Skeletal muscle cell (primary cell): ENCODE measurements at regions not wholly inside any gene's neighbourhood (a gene's known extent, or its start where the extent isn't known, plus 50 kb on each side); places are given as distances from the start of the nearest gene placed in this dataset.
"Not testable (repeated sequence)": the region's sequence is repeated elsewhere in the genome, so short reads cannot be mapped to it uniquely, and the experiment has no call there.

Experiments used
- DNase-seq: peaks from one replicate; pipeline ENCODE4 v3.0.0-alpha.2; 2010; ENCODE audit warnings: low read depth
- H3K4me3 ChIP-seq: 2 replicates; pipeline ENCODE4 v1.5.1; 2011; ENCODE audit warnings: low read depth, mild to moderate bottlenecking, control low read depth, low read length, moderate library complexity

DNA sequence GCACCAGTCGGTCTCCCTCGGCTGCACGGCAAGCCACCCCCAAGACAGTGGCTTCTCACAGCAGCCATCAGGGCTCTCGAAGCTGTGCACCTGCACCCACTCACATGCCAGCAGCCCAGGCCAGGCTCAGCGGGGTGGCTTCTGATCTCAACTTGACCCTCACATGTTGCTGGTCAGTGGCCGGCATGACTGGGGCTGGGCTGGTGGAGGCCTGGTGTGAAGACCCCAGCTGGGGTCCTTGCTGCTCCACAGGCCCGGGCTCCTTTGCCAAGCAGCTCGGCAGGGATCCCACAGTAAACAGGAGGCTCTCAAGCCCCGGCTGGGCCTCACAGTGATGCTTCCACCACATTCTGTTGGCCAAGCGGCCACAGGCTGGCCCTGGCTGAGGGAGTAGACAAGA, 128.2 kb downstream of the BRD1 start:
- no peak for DNase-seq
- no peak overlapping the region for H3K4me3 ChIP-seq

DNA sequence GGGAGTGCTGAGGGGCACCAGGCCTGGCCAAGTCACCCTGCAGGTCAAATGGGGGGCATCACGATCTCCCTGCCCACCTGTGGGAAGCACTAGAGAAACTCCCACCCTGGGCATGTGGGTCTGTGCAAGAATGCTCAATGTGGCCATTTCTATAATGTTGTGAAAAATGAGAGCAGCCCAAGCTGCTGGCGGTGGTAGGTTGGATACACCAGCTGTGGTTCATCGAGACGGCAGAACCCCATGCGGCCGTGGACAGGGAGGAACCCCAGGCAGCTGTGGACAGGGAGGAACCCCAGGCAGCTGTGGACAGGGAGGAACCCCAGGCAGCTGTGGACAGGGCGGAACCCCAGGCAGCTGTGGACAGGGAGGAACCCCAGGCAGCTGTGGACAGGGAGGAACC, 129.1 kb downstream of the BRD1 start:
- DNase-seq, H3K4me3 ChIP-seq: not testable (repeated sequence)

DNA sequence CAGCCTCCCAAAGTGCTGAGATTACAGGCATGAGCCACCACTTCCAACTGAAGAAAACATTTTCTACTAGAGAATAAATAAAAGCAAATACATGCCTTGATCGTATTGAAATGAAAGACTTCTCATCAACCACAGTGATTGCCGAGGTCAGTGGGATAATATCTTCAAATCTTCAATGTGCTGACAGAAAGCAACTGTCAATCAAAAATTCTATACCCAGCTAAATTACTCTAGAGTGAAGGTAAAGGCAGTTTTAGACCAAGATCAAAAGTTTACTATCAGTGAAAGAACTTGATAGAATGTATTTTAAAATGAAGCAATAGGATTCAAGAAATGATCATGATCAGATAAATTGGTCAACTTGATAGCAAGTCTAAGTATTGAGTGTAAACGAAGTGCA, 130.6 kb downstream of the BRD1 start:
- DNase-seq = no peak
- H3K4me3 ChIP-seq = no peak overlapping the region

DNA sequence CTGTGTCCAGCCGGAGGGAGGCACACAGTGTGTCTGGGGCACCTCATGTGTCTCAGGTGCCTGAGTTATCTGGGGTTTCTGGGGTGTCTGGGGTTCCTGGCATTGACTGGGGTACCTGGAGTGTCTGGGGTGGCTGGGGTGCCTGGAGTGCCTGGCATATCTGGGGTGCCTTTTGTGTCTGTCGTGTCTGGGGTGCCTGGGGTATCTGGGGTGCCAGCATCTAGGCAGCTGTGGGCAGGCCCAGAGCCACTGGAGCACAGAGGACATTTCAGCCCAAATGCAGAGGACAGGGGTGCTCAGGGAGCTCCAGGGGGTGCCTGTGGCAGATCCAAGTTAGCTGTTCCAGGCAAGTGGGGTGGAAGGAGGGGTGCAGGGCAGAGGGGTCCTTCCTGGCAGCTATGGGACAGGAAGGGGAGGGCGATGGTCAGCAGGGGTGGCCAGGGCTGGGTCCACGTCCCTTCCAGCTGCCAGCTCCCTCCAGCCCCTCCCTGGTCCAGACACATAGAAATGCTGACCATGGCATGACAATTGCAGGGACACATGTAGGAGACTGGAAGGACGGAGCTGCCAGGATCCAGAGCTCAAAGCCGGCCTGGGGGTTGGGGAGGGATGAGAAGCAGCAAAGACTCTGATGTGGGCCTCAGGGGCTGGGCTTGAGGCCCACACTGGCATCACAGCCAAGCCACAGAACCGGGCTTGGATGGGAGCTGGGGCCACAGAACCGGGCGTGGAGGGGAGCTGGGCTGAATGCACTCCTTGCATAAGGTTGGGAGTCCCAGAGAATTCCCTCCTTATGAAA, 133.0 kb downstream of the BRD1 start:
- no peak for DNase-seq
- no peak overlapping the region for H3K4me3 ChIP-seq

DNA sequence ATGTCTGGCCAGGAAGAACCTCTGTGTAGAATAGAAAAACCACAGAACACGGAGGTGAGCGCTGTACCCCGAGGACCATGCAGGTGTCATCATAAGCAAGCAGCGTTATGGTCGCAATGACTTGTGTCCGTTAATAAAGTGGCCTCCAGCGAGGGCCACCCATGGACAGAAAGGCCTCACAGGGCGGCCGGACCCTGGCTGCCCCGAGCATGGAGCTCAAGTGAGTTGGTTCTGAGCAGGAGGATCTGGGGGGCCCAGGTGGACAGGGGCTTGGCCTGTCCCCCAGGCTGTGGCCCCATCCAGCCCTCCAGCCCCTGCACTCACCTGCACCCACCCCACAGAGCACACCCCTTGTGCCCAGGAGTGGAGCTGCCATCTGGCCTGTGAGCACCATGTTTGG, 133.8 kb downstream of the BRD1 start:
- no peak overlapping the region for H3K4me3 ChIP-seq
- DNase-seq = no peak

DNA sequence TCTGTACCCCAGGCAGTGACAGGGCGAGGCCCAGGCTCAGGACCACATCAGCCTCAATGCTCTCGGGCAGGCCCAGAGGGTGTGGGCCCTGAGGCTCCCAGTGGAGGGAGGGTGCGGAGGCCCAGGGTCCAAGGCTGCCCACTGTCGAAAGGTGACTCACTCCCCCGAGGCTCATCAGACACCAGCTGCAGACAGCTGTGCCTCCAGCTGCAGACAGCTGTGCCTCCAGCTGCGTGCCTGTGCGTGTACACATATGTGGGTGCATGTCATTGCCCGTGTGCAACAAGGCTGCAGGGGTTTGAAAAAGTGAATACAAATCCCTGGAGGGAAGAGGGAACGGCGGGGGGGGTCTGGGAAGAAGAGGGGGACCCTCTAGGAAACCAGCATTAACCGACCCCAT, 134.3 kb downstream of the BRD1 start:
- no peak for DNase-seq
- no peak overlapping the region for H3K4me3 ChIP-seq

DNA sequence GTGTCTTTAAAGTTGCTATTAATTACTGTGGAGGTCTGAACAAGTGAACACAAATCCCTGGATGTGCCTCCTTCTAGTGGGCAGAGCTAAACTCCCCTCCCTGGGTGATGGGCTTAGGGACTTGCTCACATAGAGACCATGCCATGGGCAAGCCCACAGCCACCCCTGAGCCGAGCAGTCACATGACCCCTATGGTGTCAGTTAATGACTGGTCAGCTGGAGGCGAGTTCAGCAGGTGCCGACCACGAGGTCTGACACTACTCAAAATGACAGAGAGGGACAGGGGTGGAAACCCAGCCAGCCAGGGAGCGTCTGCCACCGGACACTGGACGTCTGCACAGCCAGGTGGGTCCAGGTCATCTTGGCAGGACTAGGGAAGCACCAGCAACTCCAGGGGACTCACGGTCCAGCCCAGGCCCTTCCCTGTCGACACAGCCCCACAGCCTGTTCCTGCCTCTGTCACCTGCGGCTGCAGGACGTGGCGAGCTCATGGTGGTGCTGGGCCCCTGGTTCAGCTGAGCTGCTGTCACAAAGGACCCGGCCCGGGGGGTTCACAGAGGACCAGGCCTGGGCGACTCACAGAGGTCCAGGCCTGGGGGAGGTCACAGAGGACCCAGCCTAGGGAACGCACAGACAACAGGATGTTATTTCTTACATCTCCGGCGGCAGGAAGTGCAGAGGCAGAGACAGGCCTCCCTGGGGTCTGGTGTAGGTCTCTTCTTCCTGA, 135.0 kb downstream of the BRD1 start:
- no peak for DNase-seq

DNA sequence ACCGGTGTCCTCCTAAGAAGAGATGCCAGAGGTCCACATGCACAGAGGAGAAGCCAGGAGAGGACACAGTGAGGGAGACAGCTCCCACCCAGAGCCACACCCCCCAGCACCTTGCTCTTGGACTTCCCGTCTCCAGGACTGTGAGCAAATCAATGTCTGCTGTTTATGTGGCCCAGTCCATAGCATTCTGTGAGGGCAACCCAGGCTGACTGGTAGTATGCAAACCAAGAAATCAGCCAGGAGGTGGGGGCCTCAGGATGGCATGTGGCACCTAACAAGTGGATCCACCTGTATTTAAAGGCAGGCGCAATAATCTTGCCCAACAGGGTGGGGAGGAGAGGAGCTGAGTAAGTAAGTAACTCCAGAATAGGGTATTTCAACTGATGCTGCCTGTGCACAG, 136.4 kb downstream of the BRD1 start:
- H3K4me3 ChIP-seq = no peak overlapping the region
- DNase-seq = no peak

More for the DNA sequence above, 135.0 kb downstream of the BRD1 start:
- no peak overlapping the region for H3K4me3 ChIP-seq

DNA sequence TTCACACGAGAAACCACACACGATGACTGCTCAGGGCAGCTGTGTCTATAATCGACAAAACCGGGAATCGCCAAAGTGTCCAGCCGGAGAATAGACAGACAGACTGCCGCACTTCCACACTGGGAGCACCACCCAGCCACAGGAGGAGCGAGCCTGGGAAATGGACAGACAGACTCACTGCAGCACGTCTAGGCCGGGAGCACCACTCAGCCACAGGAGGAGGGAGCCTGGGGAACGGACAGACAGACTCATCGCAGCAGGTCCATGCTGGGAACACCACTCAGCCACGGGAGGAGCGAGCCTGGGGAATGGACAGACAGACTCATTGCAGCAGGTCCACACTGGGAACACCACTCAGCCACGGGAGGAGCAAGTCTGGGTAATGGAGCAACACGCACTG, 137.2 kb downstream of the BRD1 start:
- DNase-seq = no peak
- no peak overlapping the region for H3K4me3 ChIP-seq

DNA sequence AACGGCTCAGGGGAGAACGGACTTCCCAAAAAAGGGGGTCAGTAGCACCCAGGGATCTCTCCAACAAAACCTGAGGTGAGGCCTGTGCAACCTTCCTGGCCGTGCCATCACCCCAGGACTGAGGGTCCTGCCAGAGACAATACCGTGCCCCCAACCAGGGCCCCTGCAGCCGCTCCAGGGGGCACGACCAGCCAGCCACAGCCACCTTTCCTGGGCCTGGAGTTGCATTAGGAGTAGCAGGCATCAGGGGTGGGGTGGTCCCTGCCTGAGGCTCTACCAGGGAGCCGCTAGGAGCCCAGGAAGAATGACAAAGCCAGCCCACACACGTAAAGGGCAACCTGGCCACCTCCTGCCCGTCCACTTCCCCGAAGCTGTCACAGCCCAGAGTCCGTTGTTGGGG, 137.8 kb downstream of the BRD1 start:
- no peak overlapping the region for H3K4me3 ChIP-seq
- no peak for DNase-seq

DNA sequence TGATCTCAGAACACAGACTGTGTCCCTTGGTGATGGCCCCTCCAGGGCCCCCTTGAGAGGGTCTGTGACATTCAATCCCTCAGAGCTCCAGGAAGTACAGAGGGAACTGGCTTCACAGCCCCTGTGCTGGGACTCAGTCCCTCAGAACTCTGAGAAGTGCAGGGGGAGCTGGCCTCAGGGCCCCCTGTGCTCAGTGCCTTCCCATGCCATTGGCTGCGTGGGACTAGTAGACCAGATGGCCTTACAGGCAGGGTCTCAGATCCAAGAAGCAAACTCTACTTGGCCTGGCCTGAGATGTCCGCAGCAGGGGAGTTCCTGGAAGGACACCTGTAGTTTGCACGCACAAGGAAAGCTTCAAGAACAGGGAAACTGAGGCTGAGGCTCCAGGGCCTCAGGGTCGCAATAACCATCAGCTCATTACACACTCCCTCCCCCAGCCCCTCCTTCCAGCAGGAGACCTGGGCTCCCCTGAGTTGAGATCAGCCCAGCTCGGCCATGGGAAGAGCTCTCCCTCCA, 138.4 kb downstream of the BRD1 start:
- no peak overlapping the region for H3K4me3 ChIP-seq
- DNase-seq = no peak

DNA sequence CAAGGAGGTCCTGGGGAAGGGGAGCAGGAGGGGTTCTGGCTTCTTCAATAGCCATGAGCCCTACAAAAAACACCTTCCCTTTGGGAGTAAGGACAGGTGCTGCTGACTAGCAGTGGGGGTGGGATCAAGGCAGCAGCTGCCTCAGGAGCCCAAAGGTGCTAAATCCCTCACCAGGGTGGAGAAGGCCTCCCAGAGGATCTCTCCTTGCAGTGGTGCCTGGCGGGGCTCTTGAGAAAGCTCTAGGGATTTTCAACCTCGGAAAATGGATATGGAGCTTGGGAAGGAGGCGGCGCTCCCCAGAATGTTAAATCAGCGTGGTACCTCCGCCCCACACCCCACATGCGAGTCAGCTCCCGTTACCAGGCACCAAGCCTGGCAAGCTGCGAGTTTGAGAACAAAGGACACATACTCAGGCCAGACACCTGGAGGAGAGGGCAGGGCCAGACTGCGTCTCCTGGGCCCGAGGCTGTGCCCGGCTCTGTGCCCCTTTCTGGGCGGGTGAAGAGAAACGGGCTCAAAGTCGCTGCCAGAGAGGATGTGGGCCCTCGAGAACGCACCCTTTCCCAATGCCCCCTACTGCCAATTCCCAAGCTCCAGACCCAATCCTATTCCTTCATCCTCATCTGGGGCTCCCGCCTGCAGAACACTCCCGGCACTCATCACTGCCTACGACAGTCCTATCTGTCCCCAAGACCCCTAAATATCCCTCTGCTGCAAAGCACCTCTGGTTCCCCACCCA, 139.0 kb downstream of the BRD1 start:
- no peak overlapping the region for H3K4me3 ChIP-seq
- DNase-seq = no peak

DNA sequence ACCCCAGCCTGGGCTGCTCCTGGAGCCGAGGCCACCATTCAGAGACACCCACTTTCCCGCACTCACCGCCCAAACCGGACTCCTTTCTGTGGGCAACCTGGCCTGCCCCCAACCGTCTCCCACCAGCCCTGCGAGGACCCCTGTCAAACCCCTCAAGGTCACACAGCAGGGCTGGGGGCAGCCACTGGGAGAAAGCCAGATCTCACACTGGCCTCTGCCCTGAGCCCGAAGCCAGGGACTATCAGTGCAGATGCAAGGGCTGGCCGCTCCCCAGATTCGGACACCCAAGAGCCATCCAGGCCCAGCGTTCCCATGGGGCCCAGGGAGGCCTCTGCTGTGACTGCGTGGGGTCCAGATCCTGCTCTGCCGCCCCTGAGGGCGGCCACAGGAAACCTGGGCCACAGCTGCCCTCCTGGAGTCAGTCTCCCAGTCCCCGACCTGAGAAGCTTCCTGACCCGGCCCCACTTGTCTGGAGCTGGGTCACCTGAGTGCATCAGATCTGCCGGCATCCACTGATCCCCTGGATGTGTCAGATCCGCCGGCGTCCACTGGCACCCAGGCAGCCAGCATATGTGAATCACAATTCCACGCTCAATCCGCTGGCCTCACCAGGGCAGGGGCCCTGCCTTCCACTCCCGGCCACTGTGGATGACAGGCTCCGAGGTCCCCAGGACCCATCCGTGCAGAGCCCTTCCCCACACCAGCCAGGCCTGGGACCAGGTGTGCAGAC, 139.7 kb downstream of the BRD1 start:
- no peak overlapping the region for H3K4me3 ChIP-seq
- DNase-seq = no peak

DNA sequence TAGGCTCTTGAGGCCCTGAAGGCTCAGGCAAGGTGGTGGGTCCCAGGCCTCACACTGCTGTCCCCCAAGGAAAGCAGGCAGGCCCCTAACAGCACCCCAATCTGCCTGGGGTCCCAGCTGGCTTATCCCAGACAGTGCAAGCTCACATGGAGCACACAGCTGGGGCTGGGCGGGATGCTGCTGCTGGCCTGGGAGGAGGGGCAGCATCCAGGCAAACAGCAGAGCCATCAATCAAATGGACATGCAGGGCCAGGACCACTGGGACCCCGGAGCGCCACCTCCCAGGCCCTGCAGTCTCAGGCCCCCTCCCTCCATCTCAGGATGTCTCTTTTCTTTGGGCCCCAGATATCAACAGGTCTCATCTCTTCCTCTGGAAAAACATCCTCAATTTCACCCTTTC, 140.3 kb downstream of the BRD1 start:
- DNase-seq = no peak

DNA sequence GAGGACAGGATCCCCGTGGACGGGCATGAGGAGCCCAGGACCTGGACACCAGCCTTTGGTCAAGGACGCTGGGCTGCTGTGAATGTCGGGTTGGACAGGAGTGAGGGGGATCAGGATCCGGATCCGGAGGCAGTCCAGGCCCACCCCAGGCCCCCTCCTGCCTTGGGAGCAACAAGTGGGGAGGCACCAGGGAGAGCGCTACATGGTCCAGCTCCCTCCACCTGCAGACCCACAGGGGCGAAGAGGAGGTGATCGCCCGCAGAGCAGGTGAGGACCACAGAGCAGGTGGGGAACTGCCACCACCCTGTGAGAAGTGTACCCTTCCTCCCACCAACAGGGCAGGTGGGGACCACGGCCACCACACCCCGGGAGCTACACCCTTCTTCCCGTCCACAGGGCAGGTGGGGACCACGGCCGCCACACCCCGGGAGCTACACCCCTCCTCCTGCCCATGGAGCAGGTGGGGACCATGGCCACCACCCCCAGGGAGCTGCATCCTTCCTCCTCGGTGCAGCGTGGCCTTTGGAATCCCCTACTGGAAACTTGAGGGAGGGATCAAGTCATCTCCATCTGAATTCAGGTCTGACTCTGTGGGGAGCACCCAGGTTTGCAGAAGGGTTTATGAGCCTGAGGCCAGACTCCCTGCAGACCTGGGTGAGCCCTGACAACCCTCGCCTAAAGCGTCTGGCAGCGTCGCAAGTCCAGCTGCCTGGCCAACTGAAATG, 141.0 kb downstream of the BRD1 start:
- DNase-seq = no peak
- H3K4me3 ChIP-seq = no peak overlapping the region

More for the DNA sequence above, 140.3 kb downstream of the BRD1 start:
- H3K4me3 ChIP-seq = no peak overlapping the region

DNA sequence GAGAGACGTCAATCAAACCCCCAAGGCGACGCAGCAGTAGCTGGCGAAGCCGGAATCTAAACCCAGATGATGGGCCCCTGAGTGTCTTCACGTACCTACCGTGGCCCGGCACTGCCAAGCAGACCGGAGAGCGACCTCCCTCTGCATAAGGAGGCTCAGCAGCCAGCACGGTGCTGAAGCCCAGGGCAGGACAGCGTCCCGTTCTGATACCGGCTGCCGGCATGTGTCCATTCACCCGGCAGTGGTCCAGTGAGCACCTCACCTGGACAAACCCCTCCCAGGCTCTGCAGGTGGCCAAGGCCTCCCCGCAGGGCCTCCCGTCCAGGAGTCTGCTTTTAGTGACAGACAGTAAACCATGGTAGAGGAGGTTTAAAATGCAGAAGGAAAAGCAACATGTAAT, 142.0 kb downstream of the BRD1 start:
- H3K4me3 ChIP-seq = no peak overlapping the region
- no peak for DNase-seq

DNA sequence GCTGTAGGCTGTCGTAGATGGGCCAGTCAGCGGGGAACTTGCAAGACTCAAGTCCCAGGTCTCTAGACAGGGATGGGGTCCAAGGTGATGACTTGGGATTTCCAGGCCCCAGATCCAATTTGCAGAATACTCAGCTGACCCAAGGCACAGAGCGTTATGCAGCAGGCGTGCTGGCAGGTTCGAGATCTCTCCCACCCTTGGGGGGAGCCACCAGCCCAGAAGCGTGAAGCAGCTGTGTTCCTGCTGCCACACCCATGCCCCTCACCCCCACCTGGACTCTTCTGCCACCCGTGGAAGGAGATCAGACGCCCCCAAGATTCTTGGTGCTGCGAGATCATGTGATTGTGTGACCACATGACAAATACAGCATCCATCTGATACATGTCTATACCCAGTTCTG, 142.6 kb downstream of the BRD1 start:
- no peak for DNase-seq
- no peak overlapping the region for H3K4me3 ChIP-seq

DNA sequence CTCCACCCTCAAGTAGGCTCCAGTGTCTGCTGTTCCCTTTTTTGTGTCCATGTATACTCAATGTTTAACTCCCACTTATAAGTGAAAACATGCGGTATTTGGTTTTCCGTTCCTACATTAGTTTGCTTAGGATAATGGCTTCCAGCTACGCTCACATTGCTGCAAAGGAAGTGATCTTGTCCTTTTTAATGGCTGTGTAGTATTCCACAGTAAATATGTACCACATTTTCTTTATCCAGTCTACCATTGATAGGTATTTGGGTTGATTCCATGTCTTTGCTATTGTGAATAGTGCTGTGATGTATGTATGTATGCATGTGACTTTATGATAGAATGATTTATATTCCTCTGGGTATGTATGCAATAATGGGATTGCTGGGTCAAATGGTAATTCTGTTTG, 144.6 kb downstream of the BRD1 start:
- DNase-seq = no peak
- H3K4me3 ChIP-seq = no peak overlapping the region

DNA sequence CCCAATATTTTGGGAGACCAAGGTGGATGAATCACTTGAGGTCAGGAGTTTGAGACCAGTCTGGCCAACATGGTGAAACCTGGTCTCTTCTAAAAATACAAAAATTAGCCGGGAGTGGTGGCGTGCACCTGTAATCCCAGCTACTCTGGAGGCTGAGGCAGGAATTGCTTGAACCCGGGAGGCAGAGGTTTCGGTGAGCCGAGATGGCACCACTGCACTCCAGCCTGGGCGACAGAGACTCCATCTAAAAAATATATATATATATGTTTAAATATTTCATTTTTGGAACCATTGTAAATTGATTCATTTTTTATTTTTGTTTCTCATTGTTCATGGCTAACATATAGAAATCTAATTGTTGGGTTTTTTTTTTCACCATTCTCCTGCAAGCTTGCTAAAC, 146.9 kb downstream of the BRD1 start:
- not testable (repeated sequence) for H3K4me3 ChIP-seq, DNase-seq
